HCT116 (cell line): ENCODE measurements at regions not wholly inside any gene's neighbourhood (a gene's known extent, or its start where the extent isn't known, plus 50 kb on each side); places are given as distances from the start of the nearest gene placed in this dataset.

Source experiments
- CEBPB ChIP-seq: IDR thresholded peaks from 2 replicates; pipeline ENCODE4 v1.6.1; 2012; ENCODE audit warnings: low read depth
- CTCF ChIP-seq, 3 experiments: fragments of 200-600 bp in 1 of 3; sonication (generic) in 1 of 3; IDR thresholded peaks in 2 of 3; conservative IDR thresholded peaks in 1 of 3; 2 replicates each; pipeline ENCODE4 v1.5.1; 2012 to 2017; ENCODE audit warnings: low read depth in 2 of 3, low read length in 2 of 3, antibody characterized with exemption in 1 of 3, borderline replicate concordance in 1 of 3, control low read depth in 1 of 3, mild to moderate bottlenecking in 1 of 3, mixed read lengths in 1 of 3, mixed run types in 1 of 3, moderate library complexity in 1 of 3; ENCODE audit not compliant: insufficient read depth in 1 of 3
- POLR2A ChIP-seq: IDR thresholded peaks from 2 replicates; pipeline ENCODE4 v1.7.0; 2011; ENCODE audit warnings: borderline replicate concordance; ENCODE audit not compliant: insufficient read depth, insufficient read length; ENCODE audit errors: extremely low read depth
- POLR2AphosphoS5 ChIP-seq: IDR thresholded peaks from 2 replicates; pipeline ENCODE4 v1.6.1; 2011; ENCODE audit warnings: mild to moderate bottlenecking, low read depth, low read length, moderate library complexity

GRCh38 chr5:38672059-38672788 lies 115.8 kb upstream of the LIFR start:
- TF ChIP-seq CTCF (IDR thresholded peaks at IDR 0.05 in 2 of 3, conservative IDR thresholded peaks at IDR 0.05 in 1 of 3; ENCODE audit: borderline replicate concordance in 1 of 3, insufficient read depth in 1 of 3, low read depth in 2 of 3, low read length in 2 of 3) (no peak), POLR2A (no peak), POLR2AphosphoS5 (no peak), CEBPB (no peak)
